NCI-H2196 (cell line): ENCODE measurements at regions not wholly inside any gene's neighbourhood (a gene's known extent, or its start where the extent isn't known, plus 50 kb on each side); places are given as distances from the start of the nearest gene placed in this dataset.
A peak's percentile ranks its signal among the peaks of the same experiment; 100 is the strongest.
"Not testable (repeated sequence)": the region's sequence is repeated elsewhere in the genome, so short reads cannot be mapped to it uniquely, and the experiment has no call there.

ENCODE experiments used
- DNase-seq: peaks from one replicate; lab custom pipeline; 2025; ENCODE audit not compliant: unreplicated experiment; lab: John Stamatoyannopoulos, UW

- no peak for DNase-seq
Observed at GRCh38 chr2:160790738-160791137, 297.1 kb upstream of the RBMS1 start.

GRCh38 chr2:160791884-160792283 is 298.3 kb upstream of the RBMS1 start:
- DNase-seq: no peak

- no peak for DNase-seq
Observed at GRCh38 chr2:160792837-160793236, 299.2 kb upstream of the RBMS1 start.

- DNase-seq: no peak
Observed at GRCh38 chr2:160794926-160795325, 301.3 kb upstream of the RBMS1 start.

- DNase-seq: no peak
Observed at GRCh38 chr2:160803881-160804280, 310.3 kb upstream of the RBMS1 start.

- no peak for DNase-seq
Observed at GRCh38 chr2:160810406-160810805, 316.8 kb upstream of the RBMS1 start.

- DNase-seq: no peak
Observed at GRCh38 chr2:160812830-160813505, 319.4 kb upstream of the RBMS1 start.

- no peak for DNase-seq
Observed at GRCh38 chr2:160813506-160813858, 319.9 kb upstream of the RBMS1 start.

- DNase-seq: peak; percentile 56
Observed at GRCh38 chr2:160816916-160817499, 323.4 kb upstream of the RBMS1 start.

- no peak for DNase-seq
Observed at GRCh38 chr2:160820691-160821090, 327.1 kb upstream of the RBMS1 start.

GRCh38 chr2:160822006-160822405 is 328.4 kb upstream of the RBMS1 start:
- no peak for DNase-seq

GRCh38 chr2:160825433-160825832 is 331.8 kb upstream of the RBMS1 start:
- no peak for DNase-seq

- no peak for DNase-seq
Observed at GRCh38 chr2:160826496-160826895, 332.9 kb upstream of the RBMS1 start.

GRCh38 chr2:160828076-160828475 is 332.2 kb upstream of the TANK start:
- DNase-seq: no peak

GRCh38 chr2:160832381-160832780 is 327.8 kb upstream of the TANK start:
- not testable (repeated sequence) for DNase-seq

GRCh38 chr2:160835166-160835565 is 325.1 kb upstream of the TANK start:
- DNase-seq: no peak

GRCh38 chr2:160836755-160837154 is 323.5 kb upstream of the TANK start:
- no peak for DNase-seq

- no peak for DNase-seq
Observed at GRCh38 chr2:160837416-160837815, 322.8 kb upstream of the TANK start.

GRCh38 chr2:160838147-160838546 is 322.1 kb upstream of the TANK start:
- no peak for DNase-seq

GRCh38 chr2:160838691-160839090 is 321.5 kb upstream of the TANK start:
- DNase-seq: no peak

GRCh38 chr2:160842286-160842685 is 317.9 kb upstream of the TANK start:
- no peak for DNase-seq

- no peak for DNase-seq
Observed at GRCh38 chr2:160859096-160859495, 301.1 kb upstream of the TANK start.

GRCh38 chr2:160862226-160862625 is 298.0 kb upstream of the TANK start:
- no peak for DNase-seq
